ENCODE measurements at regions not wholly inside any gene's neighbourhood (a gene's known extent, or its start where the extent isn't known, plus 50 kb on each side); places are given as distances from the start of the nearest gene placed in this dataset.
"Not testable (repeated sequence)": the region's sequence is repeated elsewhere in the genome, so short reads cannot be mapped to it uniquely, and the experiment has no call there.

DNA sequence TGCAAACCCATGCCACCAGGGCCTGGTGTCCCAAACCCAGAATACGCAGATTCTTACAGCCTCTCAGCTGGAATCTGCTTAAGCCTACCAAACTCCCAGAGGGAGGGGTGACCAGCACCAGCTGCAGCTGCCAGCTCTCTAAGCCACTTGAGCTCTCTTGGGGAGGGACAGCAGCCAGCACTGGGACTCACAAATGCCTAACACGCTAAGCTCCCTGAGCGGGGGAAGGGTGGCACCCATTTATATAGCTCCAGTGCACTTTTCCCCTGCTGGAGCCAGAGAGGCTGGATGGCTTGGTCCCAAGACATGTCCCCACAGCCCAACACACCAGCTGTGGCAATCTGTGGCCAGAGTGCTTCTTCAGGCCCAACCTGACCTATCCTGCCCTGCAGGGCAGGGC, 326.8 kb upstream of the NRG3 start:
- Histone ChIP-seq H3K4me1 (ENCODE audit: control insufficient read depth, insufficient read depth, low read length) (no peaks in the 10 kb centered on the region), H3K27me3 (ENCODE audit: control insufficient read depth in 1 of 2, insufficient read depth in 2 of 2, low read length in 2 of 2) (no peaks in the 10 kb centered on the region), H3K9ac (ENCODE audit: low read length in 2 of 2) (no peak overlapping the region), H3K27ac (ENCODE audit: low read length) (no peak overlapping the region), H3K36me3 (ENCODE audit: control insufficient read depth in 2 of 2, insufficient read depth in 2 of 2, low read length in 2 of 2) (no peaks in the 10 kb centered on the region), H3K4me3 (ENCODE audit: low read length in 2 of 2) (no peak overlapping the region), H3K9me3 (ENCODE audit: control insufficient read depth in 2 of 2, low read length in 2 of 2) (peaks cover 0 to 2% of the 10 kb centered on the region in 2 donors)

DNA sequence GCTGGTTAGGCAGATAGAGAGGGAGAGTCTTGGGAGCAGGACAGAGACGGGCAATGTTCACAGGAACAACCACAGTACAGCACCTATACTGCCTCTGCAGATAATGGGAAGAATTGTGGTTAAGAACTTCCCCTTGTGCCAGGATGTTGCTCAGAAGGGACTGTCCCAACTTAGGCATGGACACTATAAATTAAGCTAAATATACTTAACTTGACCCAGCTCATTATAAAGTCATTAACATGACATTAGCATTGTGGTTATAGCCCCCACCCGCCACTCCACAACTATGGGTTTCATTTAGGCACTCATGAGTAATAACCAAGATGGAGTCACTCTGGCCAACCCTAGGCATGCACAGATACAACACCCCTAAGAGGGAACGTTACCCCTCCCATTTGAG, 310.9 kb upstream of the NRG3 start:
- Histone ChIP-seq H3K4me1 (ENCODE audit: control insufficient read depth, insufficient read depth, low read length) (no peaks in the 10 kb centered on the region), H3K9me3 (ENCODE audit: control insufficient read depth in 2 of 2, low read length in 2 of 2) (no peaks in the 10 kb centered on the region), H3K27ac (ENCODE audit: low read length) (no peak overlapping the region)

DNA sequence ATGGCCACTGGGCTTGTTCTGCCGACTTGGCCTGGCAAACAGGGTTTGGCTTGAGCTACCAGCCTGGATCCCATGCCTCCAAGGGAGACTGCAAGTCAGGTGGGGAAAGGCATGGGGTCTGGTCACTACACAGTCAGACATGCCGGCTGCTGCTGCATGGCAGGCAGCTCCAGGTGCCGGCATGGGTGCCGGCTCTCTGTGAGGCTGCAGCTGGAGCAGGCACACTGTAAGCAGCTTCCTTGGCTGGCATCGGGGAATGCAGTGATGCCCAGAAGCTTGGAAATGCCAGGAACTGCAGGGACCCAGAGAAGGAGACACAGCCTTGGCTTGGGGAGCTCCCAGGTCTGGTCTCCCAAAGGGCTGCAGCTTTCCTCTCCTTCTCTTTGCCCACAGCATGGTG, 305.5 kb upstream of the NRG3 start:
- Histone ChIP-seq H3K27ac (ENCODE audit: low read length) (no peak overlapping the region), H3K27me3 (ENCODE audit: control insufficient read depth in 1 of 2, insufficient read depth in 2 of 2, low read length in 2 of 2) (no peaks in the 10 kb centered on the region), H3K4me1 (ENCODE audit: control insufficient read depth, insufficient read depth, low read length) (no peaks in the 10 kb centered on the region), H3K9ac (ENCODE audit: low read length in 2 of 2) (no peak overlapping the region), H3K9me3 (ENCODE audit: control insufficient read depth in 2 of 2, low read length in 2 of 2) (peaks cover 0 to 6% of the 10 kb centered on the region in 2 donors), H3K36me3 (ENCODE audit: control insufficient read depth in 2 of 2, insufficient read depth in 2 of 2, low read length in 2 of 2) (no peaks in the 10 kb centered on the region), H3K4me3 (ENCODE audit: low read length in 2 of 2) (no peak overlapping the region)

More for the DNA sequence above, 310.9 kb upstream of the NRG3 start:
- no peak overlapping the region for H3K4me3 ChIP-seq (ENCODE audit: low read length in 2 of 2)
- no peak overlapping the region for H3K9ac ChIP-seq (ENCODE audit: low read length in 2 of 2)
- H3K27me3 ChIP-seq (ENCODE audit: control insufficient read depth in 1 of 2, insufficient read depth in 2 of 2, low read length in 2 of 2), result no peaks in the 10 kb centered on the region
- H3K36me3 ChIP-seq (ENCODE audit: control insufficient read depth in 2 of 2, insufficient read depth in 2 of 2, low read length in 2 of 2), result no peaks in the 10 kb centered on the region

DNA sequence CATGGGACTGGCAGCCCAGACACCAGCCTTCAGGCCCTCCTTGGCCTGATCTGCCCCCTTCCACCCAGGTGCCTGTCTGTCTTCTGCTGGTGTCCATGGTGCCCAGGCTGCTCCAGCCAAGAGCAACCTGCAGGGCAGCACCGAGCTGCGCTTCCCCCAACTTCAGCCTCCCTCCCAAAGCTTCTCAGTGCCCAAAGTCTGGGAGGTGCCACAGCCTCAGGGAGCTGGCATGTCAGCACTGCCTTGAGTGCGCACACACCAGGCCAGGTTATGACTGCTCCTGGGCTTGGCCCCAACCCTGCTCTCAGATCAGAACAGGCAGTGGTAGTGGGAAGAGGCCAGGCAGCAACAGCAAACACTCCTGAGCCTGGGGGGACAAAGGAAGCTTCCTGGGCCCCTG, 304.6 kb upstream of the NRG3 start:
- peaks cover 0 to 6% of the 10 kb centered on the region in 2 donors for H3K9me3 ChIP-seq (ENCODE audit: control insufficient read depth in 2 of 2, low read length in 2 of 2)
- no peak overlapping the region for H3K27ac ChIP-seq (ENCODE audit: low read length)
- H3K4me1 ChIP-seq (ENCODE audit: control insufficient read depth, insufficient read depth, low read length), result no peaks in the 10 kb centered on the region
- H3K27me3 ChIP-seq (ENCODE audit: control insufficient read depth in 1 of 2, insufficient read depth in 2 of 2, low read length in 2 of 2), result no peaks in the 10 kb centered on the region
- no peak overlapping the region for H3K4me3 ChIP-seq (ENCODE audit: low read length in 2 of 2)
- H3K36me3 ChIP-seq (ENCODE audit: control insufficient read depth in 2 of 2, insufficient read depth in 2 of 2, low read length in 2 of 2), result no peaks in the 10 kb centered on the region
- no peak overlapping the region for H3K9ac ChIP-seq (ENCODE audit: low read length in 2 of 2)

DNA sequence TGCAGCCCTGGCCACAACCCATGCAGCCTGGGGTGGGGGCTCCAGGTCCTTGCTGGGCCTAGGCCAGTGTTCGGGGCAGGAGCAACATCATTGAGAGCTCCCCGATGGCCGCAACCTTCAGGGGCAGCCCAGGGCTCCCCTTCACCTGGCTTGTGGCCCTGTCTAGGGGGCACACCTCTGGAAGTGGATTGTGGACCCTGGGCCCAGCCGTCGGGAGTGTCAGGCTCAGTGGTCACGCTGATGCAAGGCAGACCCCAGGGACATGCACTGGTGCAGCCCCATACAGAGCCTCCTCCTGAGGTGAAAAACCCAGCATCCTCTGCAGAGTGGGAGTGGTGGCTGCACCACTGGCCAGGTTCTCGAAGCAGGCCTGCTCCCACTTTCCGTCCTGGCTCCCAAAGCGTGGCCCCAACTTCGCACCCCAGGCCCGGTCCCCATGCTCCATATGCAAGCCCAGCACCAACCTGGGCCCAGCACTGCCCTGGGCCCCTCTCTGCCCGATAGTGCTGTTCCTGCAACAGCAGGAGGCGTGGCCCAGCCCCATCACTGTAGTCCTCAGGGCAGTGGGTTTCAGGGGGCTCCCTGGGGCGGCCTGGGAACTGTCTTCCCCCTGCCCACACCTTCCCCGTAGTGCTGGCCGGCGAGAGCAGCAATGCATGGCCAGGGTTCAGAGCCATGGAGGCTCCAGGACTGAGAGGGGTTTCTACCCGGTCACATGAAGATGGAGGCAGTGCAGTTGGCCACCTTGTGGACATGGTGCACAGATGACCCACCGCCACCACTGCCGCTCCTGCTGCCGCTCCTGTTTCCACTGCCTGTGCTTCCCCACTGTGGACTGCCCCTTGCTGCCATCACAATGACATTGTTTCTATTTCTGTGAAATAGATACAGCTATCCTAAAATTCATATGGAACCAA, 303.9 kb upstream of the NRG3 start:
- Histone ChIP-seq H3K4me1 (ENCODE audit: control insufficient read depth, insufficient read depth, low read length) (no peaks in the 10 kb centered on the region), H3K9ac (ENCODE audit: low read length in 2 of 2) (no peak overlapping the region)

DNA sequence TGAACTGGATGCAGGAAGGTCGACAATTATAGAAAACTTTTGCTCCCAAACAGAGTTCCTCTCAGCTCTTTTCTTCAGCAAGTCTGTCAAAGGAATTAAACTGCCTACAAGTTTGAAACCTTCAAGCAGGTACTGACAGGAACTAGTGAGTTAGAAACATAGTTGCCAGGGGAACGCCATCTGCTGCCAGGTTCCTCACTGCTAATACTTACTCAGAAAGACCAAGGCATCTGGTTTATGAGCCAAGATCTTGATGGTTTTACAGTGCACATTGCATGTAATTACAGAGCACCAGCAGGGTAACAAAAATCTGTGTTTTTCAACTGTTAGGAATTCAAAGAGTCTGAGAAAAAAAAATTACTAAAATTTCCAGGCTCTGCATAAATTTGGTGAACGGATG, 300.0 kb upstream of the NRG3 start:
- Histone ChIP-seq H3K9ac (ENCODE audit: low read length in 2 of 2) (no peak overlapping the region), H3K4me3 (ENCODE audit: low read length in 2 of 2) (no peak overlapping the region), H3K27ac (ENCODE audit: low read length) (no peak overlapping the region), H3K27me3 (ENCODE audit: control insufficient read depth in 1 of 2, insufficient read depth in 2 of 2, low read length in 2 of 2) (no peaks in the 10 kb centered on the region), H3K9me3 (ENCODE audit: control insufficient read depth in 2 of 2, low read length in 2 of 2) (peaks cover 0 to 6% of the 10 kb centered on the region in 2 donors), H3K4me1 (ENCODE audit: control insufficient read depth, insufficient read depth, low read length) (no peaks in the 10 kb centered on the region), H3K36me3 (ENCODE audit: control insufficient read depth in 2 of 2, insufficient read depth in 2 of 2, low read length in 2 of 2) (no peaks in the 10 kb centered on the region)

More for the DNA sequence above, 303.9 kb upstream of the NRG3 start:
- H3K27me3 ChIP-seq (ENCODE audit: control insufficient read depth in 1 of 2, insufficient read depth in 2 of 2, low read length in 2 of 2), result no peaks in the 10 kb centered on the region
- no peaks in the 10 kb centered on the region for H3K36me3 ChIP-seq (ENCODE audit: control insufficient read depth in 2 of 2, insufficient read depth in 2 of 2, low read length in 2 of 2)
- no peak overlapping the region for H3K27ac ChIP-seq (ENCODE audit: low read length)
- H3K4me3 ChIP-seq (ENCODE audit: low read length in 2 of 2), result no peak overlapping the region
- peaks cover 0 to 6% of the 10 kb centered on the region in 2 donors for H3K9me3 ChIP-seq (ENCODE audit: control insufficient read depth in 2 of 2, low read length in 2 of 2)

DNA sequence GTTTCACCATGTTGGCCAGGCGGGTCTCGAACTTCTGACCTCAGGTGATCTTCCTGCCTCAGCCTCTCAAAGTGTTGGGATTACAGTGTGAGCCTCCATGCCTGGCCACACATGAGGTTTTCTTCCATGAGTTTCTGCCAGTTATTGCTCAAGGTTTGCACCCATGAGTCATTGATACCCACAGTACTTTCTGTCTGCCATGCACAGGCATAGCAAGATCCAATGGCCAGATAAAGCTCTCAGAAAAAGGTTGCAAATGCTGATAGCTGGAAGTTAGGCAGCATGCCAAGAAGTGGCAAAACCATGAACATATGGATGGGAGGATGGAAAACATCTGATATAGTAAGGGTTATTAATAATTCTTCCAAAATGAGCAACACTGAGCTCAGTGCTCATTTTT, 298.7 kb upstream of the NRG3 start:
- Histone ChIP-seq H3K9me3 (ENCODE audit: control insufficient read depth in 2 of 2, low read length in 2 of 2) (peaks cover 0 to 3% of the 10 kb centered on the region in 2 donors), H3K27ac (ENCODE audit: low read length) (no peak overlapping the region), H3K4me1 (ENCODE audit: control insufficient read depth, insufficient read depth, low read length) (no peaks in the 10 kb centered on the region), H3K36me3 (ENCODE audit: control insufficient read depth in 2 of 2, insufficient read depth in 2 of 2, low read length in 2 of 2) (no peaks in the 10 kb centered on the region), H3K27me3 (ENCODE audit: control insufficient read depth in 1 of 2, insufficient read depth in 2 of 2, low read length in 2 of 2) (no peaks in the 10 kb centered on the region), H3K9ac (ENCODE audit: low read length in 2 of 2) (no peak overlapping the region), H3K4me3 (ENCODE audit: low read length in 2 of 2) (no peak overlapping the region)

DNA sequence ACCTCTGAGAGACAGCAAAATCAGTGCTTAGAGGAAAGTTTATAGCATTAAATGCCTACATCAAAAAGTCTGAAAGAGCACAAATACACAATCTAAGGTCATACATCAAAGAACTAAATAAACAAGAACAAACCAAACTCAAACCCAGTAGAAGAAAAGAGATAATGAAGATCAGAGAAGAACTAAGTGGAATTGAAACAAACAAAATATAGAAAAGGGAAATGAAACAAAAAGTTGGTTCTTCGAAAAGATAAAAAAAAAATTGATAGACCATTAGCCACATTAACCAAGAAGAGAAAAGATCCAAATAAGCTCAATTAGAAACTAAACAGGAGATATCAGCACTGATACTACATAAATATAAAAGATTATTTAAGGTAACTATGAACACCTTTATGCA, 280.0 kb upstream of the NRG3 start:
- Histone ChIP-seq H3K36me3 (ENCODE audit: control insufficient read depth in 2 of 2, insufficient read depth in 2 of 2, low read length in 2 of 2) (no peaks in the 10 kb centered on the region), H3K27ac (ENCODE audit: low read length) (no peak overlapping the region), H3K4me1 (ENCODE audit: control insufficient read depth, insufficient read depth, low read length) (no peaks in the 10 kb centered on the region), H3K27me3 (ENCODE audit: control insufficient read depth in 1 of 2, insufficient read depth in 2 of 2, low read length in 2 of 2) (no peaks in the 10 kb centered on the region), H3K4me3 (ENCODE audit: low read length in 2 of 2) (no peak overlapping the region), H3K9me3 (ENCODE audit: control insufficient read depth in 2 of 2, low read length in 2 of 2) (peaks cover 3 to 9% of the 10 kb centered on the region in 2 donors), H3K9ac (ENCODE audit: low read length in 2 of 2) (no peak overlapping the region)

DNA sequence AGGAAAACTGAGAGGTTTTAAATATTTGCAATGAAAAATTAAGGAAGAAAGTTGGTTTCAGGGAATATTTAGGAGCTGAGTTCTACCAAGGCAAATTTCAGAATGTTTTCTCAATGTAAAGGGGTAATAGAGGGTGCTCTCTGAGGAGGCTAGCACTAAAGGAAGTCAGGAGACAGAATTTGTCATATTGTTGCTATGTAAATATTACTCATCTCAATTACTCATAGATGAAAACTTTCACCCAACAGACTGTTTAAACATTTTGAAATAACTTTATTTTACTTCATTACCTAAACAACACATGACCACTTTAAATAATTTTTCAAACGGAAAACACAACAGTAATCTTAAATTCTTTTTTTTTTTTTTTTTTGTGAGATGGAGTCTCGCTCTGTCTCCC, 274.8 kb upstream of the NRG3 start:
- Histone ChIP-seq H3K27me3 (ENCODE audit: control insufficient read depth in 1 of 2, insufficient read depth in 2 of 2, low read length in 2 of 2) (no peaks in the 10 kb centered on the region), H3K9me3 (ENCODE audit: control insufficient read depth in 2 of 2, low read length in 2 of 2) (no peaks in the 10 kb centered on the region), H3K9ac (ENCODE audit: low read length in 2 of 2) (no peak overlapping the region), H3K36me3 (ENCODE audit: control insufficient read depth in 2 of 2, insufficient read depth in 2 of 2, low read length in 2 of 2) (no peaks in the 10 kb centered on the region), H3K4me3 (ENCODE audit: low read length in 2 of 2) (no peak overlapping the region), H3K27ac (ENCODE audit: low read length) (no peak overlapping the region), H3K4me1 (ENCODE audit: control insufficient read depth, insufficient read depth, low read length) (no peaks in the 10 kb centered on the region)

DNA sequence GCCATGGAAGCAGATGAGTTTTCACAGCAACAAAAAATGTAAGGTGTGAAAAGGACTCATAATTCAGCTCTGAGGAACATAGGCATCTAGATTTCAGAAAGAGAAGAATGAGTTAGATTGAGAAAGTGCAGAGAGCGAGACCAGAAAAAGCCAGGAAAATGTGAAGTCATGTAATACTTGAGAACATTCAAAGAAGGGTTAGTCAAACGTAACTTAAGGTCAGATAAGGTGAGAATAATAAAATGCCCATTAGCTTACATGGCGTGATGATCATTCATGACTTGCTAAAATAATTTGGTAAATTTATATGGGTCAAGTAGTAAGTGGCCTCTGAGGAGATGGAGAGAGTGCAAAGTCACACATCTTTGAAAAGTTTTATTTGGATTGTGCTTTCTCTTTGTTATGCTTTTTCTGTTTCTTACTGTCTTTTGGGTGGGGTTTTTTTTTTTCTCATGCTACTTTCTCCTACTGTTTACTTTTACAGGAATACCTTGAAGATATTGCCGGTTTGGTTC, 271.8 kb upstream of the NRG3 start:
- no peak overlapping the region for H3K9ac ChIP-seq (ENCODE audit: low read length in 2 of 2)

DNA sequence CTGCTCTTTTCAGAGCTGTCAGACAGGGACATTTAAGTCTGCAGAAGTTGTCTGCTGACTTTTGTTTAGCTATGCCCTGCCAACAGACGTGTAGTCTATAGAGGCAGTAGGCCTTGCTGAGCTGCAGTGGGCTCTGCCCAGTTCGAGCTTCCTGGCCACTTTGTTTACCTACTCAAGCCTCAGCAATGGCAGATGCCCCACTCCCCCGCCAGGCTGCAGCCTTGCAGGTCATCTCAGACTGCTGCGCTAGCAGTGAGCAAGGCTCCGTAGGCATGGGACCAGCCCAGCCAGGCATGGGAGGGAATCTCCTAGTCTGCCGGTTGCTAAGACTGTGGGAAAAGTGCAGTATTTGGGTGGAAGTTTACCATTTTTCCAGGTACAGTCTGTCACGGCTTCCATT, 230.5 kb upstream of the NRG3 start:
- not testable (repeated sequence) for H3K27ac ChIP-seq (ENCODE audit: low read length); H3K9me3 ChIP-seq (ENCODE audit: control insufficient read depth in 2 of 2, low read length in 2 of 2); H3K36me3 ChIP-seq (ENCODE audit: control insufficient read depth in 2 of 2, insufficient read depth in 2 of 2, low read length in 2 of 2); H3K4me3 ChIP-seq (ENCODE audit: low read length in 2 of 2); H3K9ac ChIP-seq (ENCODE audit: low read length in 2 of 2); H3K27me3 ChIP-seq (ENCODE audit: control insufficient read depth in 1 of 2, insufficient read depth in 2 of 2, low read length in 2 of 2); H3K4me1 ChIP-seq (ENCODE audit: control insufficient read depth, insufficient read depth, low read length)

More for the DNA sequence above, 271.8 kb upstream of the NRG3 start:
- no peaks in the 10 kb centered on the region for H3K36me3 ChIP-seq (ENCODE audit: control insufficient read depth in 2 of 2, insufficient read depth in 2 of 2, low read length in 2 of 2)
- H3K4me1 ChIP-seq (ENCODE audit: control insufficient read depth, insufficient read depth, low read length), result no peaks in the 10 kb centered on the region
- no peaks in the 10 kb centered on the region for H3K9me3 ChIP-seq (ENCODE audit: control insufficient read depth in 2 of 2, low read length in 2 of 2)
- H3K27me3 ChIP-seq (ENCODE audit: control insufficient read depth in 1 of 2, insufficient read depth in 2 of 2, low read length in 2 of 2), result no peaks in the 10 kb centered on the region
- no peak overlapping the region for H3K27ac ChIP-seq (ENCODE audit: low read length)
- no peak overlapping the region for H3K4me3 ChIP-seq (ENCODE audit: low read length in 2 of 2)

All from stomach smooth muscle (tissue), 2 donors.